ENCODE measurements at regions not wholly inside any gene's neighbourhood (a gene's known extent, or its start where the extent isn't known, plus 50 kb on each side); places are given as distances from the start of the nearest gene placed in this dataset.
"Not testable (repeated sequence)": the region's sequence is repeated elsewhere in the genome, so short reads cannot be mapped to it uniquely, and the experiment has no call there.

DNA sequence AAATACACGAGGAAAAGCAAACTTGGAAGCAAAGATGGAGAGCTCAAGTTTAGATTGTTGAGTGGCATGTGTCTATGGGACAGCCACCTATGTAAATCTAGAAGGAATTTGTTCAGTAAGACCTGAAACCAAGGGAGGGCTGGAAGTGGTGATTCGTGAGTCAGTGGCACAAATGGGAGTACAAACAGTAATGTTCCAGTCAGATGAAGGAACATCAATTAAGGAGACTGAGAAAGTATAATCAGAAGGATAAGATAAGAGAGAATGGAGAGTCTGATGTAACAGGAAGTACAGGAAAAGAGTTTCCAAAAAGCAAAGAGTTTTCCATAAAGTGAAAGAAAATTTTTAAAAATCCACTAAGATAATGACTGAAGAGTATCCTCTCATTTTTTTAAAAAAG lies 544.2 kb downstream of the KIF20B start:
- no peaks in the 10 kb centered on the region for H3F3A ChIP-seq (ENCODE audit: low read length, unreplicated experiment)
- no peaks in the 10 kb centered on the region for H3K79me2 ChIP-seq (ENCODE audit: low read length)
- H4K20me1 ChIP-seq (ENCODE audit: low read length) = no peaks in the 10 kb centered on the region
- ATAC-seq (no peak), DNase-seq (no peak)
- CTCF ChIA-PET = no interaction called here
- no peaks in the 10 kb centered on the region for H3K36me3 ChIP-seq (ENCODE audit: low read depth, low read length)
- no peak overlapping the region for H3K4me2 ChIP-seq (ENCODE audit: low read length)
- BruUV-seq (replicated peaks) = no TSS peak
- no peak overlapping the region for H3K4me3 ChIP-seq (ENCODE audit: low read length)
- no peak overlapping the region for H3K9ac ChIP-seq (ENCODE audit: low read length)
- TF ChIP-seq EZH2 (IDR thresholded peaks at IDR 0.05; ENCODE audit: low read length, unreplicated experiment) (no peak), EZH2phosphoT487 (IDR thresholded peaks at IDR 0.05; ENCODE audit: borderline replicate concordance, low read length) (no peak)
- TF ChIP-seq, protein P1, sequence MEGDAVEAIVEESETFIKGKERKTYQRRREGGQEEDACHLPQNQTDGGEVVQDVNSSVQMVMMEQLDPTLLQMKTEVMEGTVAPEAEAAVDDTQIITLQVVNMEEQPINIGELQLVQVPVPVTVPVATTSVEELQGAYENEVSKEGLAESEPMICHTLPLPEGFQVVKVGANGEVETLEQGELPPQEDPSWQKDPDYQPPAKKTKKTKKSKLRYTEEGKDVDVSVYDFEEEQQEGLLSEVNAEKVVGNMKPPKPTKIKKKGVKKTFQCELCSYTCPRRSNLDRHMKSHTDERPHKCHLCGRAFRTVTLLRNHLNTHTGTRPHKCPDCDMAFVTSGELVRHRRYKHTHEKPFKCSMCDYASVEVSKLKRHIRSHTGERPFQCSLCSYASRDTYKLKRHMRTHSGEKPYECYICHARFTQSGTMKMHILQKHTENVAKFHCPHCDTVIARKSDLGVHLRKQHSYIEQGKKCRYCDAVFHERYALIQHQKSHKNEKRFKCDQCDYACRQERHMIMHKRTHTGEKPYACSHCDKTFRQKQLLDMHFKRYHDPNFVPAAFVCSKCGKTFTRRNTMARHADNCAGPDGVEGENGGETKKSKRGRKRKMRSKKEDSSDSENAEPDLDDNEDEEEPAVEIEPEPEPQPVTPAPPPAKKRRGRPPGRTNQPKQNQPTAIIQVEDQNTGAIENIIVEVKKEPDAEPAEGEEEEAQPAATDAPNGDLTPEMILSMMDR (conservative IDR thresholded peaks at IDR 0.05; ENCODE audit: low read depth, low read length) = no peak
- intact Hi-C loops (cut with micrococcal nuclease) = no loop called here
- H3K9me2 ChIP-seq (replicated peaks; ENCODE audit: low read length) = no peaks in the 10 kb centered on the region
- H3K27me3 ChIP-seq (ENCODE audit: low read length) = no peaks in the 10 kb centered on the region
- H3K27ac ChIP-seq (ENCODE audit: low read length) = no peak overlapping the region
- POLR2A ChIA-PET (ENCODE audit: unreplicated experiment) = no interaction called here
- H3K9me3 ChIP-seq (ENCODE audit: low read length) = no peaks in the 10 kb centered on the region
- H3K4me1 ChIP-seq (ENCODE audit: insufficient read depth, low read length) = no peaks in the 10 kb centered on the region
- no peak overlapping the region for H2AFZ ChIP-seq (ENCODE audit: low read length)

DNA sequence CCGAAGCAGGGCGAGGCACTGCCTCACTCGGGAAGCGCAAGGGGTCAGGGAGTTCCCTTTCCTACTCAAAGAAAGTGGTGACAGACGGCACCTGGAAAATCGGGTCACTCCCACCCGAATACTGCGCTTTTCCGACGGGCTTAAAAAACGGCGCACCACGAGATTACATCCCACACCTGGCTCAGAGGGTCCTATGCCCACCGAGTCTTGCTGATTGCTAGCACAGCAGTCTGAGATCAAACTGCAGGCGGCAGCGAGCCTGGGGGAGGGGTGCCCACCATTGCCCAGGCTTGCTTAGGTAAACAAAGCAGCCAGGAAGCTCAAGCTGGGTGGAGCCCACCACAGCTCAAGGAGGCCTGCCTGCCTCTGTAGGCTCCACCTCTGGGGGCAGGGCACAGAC lies 549.4 kb downstream of the KIF20B start:
- H4K20me1 ChIP-seq (ENCODE audit: low read length); intact Hi-C loops (cut with micrococcal nuclease); H3K9ac ChIP-seq (ENCODE audit: low read length); H3K27me3 ChIP-seq (ENCODE audit: low read length); H3K4me2 ChIP-seq (ENCODE audit: low read length); H3K79me2 ChIP-seq (ENCODE audit: low read length); H3K4me3 ChIP-seq (ENCODE audit: low read length); H3F3A ChIP-seq (ENCODE audit: low read length, unreplicated experiment); H3K9me2 ChIP-seq (replicated peaks; ENCODE audit: low read length); DNase-seq; H3K27ac ChIP-seq (ENCODE audit: low read length); BruUV-seq (replicated peaks); H2AFZ ChIP-seq (ENCODE audit: low read length); H3K36me3 ChIP-seq (ENCODE audit: low read depth, low read length); POLR2A ChIA-PET (ENCODE audit: unreplicated experiment); H3K4me1 ChIP-seq (ENCODE audit: insufficient read depth, low read length); H3K9me3 ChIP-seq (ENCODE audit: low read length); CTCF ChIA-PET; ATAC-seq: not testable (repeated sequence)

DNA sequence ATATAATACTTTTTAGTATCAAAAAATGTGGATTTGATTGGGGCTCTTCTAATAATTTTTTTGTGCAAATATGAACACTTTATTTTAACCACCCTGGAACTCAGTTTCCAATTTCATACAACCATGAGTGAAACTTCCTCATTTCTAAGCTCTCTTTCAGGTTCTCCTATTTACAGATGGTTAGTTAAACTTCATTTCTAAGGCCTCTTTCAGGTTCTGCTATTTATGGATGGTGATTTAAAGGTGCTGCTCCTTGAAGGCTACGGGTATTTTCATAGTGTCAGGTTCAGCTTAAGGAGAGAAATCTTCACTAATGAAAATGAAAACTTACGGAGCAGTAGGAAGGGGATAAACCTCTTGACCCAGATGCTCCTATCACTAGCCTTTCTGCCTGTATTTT lies 568.3 kb downstream of the KIF20B start:
- Histone ChIP-seq H3K9ac (ENCODE audit: low read length) (no peak overlapping the region), H3K4me1 (ENCODE audit: insufficient read depth, low read length) (no peaks in the 10 kb centered on the region), H2AFZ (ENCODE audit: low read length) (no peak overlapping the region), H4K20me1 (ENCODE audit: low read length) (no peaks in the 10 kb centered on the region), H3K36me3 (ENCODE audit: low read depth, low read length) (no peaks in the 10 kb centered on the region), H3K9me3 (ENCODE audit: low read length) (no peaks in the 10 kb centered on the region), H3K79me2 (ENCODE audit: low read length) (no peaks in the 10 kb centered on the region), H3K9me2 (replicated peaks; ENCODE audit: low read length) (no peaks in the 10 kb centered on the region), H3K27me3 (ENCODE audit: low read length) (no peaks in the 10 kb centered on the region), H3K4me2 (ENCODE audit: low read length) (no peak overlapping the region), H3K4me3 (ENCODE audit: low read length) (no peak overlapping the region), H3F3A (ENCODE audit: low read length, unreplicated experiment) (no peaks in the 10 kb centered on the region), H3K27ac (ENCODE audit: low read length) (no peak overlapping the region)
- TF ChIP-seq, protein P1 (conservative IDR thresholded peaks at IDR 0.05; ENCODE audit: low read depth, low read length) = no peak
- TF ChIP-seq EZH2phosphoT487 (IDR thresholded peaks at IDR 0.05; ENCODE audit: borderline replicate concordance, low read length) (no peak), EZH2 (IDR thresholded peaks at IDR 0.05; ENCODE audit: low read length, unreplicated experiment) (no peak)
- ChIA-PET CTCF (no interaction called here), POLR2A (ENCODE audit: unreplicated experiment) (no interaction called here)
- BruUV-seq (replicated peaks) = no TSS peak
- no peak for DNase-seq
- intact Hi-C loops (cut with micrococcal nuclease) = no loop called here
- no peak for ATAC-seq
